ENCODE measurements at regions not wholly inside any gene's neighbourhood (a gene's known extent, or its start where the extent isn't known, plus 50 kb on each side); places are given as distances from the start of the nearest gene placed in this dataset.

- H2AFZ ChIP-seq = no peak overlapping the region
- H3K9ac ChIP-seq = no peak overlapping the region
- H3K27ac ChIP-seq = no peak overlapping the region
- DNase-seq = no peak
- H3K4me3 ChIP-seq = no peak overlapping the region
- WGBS, 2 experiments (ENCODE audit: low coverage in 1 of 2, low lambda C conversion rate in 2 of 2, missing lambda C conversion rate in 2 of 2) = 70 to 73% methylated on average over 4 of the region's 4 CpGs
- peaks cover 28% of the 10 kb centered on the region for H3K27me3 ChIP-seq (replicated peaks; ENCODE audit: insufficient read depth)
- H3F3A ChIP-seq (ENCODE audit: insufficient read depth) = no peaks in the 10 kb centered on the region
- H4K20me1 ChIP-seq (ENCODE audit: insufficient read depth) = no peaks in the 10 kb centered on the region
- H3K79me2 ChIP-seq (ENCODE audit: insufficient read depth) = no peaks in the 10 kb centered on the region
- H3K4me1 ChIP-seq (ENCODE audit: insufficient read depth) = peaks cover 4% of the 10 kb centered on the region; the same call in 1 of the 2 replicates
- H3K4me2 ChIP-seq (ENCODE audit: unreplicated experiment) = no peak overlapping the region
- no peaks in the 10 kb centered on the region; the same call in 1 of the 2 replicates for H3K9me2 ChIP-seq (ENCODE audit: insufficient read depth)
- H3K36me3 ChIP-seq (ENCODE audit: low read depth) = no peaks in the 10 kb centered on the region
- TF ChIP-seq EZH2 (IDR thresholded peaks at IDR 0.05; ENCODE audit: insufficient read depth, poor library complexity, severe bottlenecking) (no peak), EZH2phosphoT487 (IDR thresholded peaks at IDR 0.05; ENCODE audit: insufficient read depth, low read depth) (no peak)
- no peaks in the 10 kb centered on the region for H3K9me3 ChIP-seq (ENCODE audit: low read depth)
- in situ Hi-C loops (cut with MboI) = no loop called here
Observed at GRCh38 chr14:101482066-101482465, 79.2 kb upstream of the DIO3 start.

DNA sequence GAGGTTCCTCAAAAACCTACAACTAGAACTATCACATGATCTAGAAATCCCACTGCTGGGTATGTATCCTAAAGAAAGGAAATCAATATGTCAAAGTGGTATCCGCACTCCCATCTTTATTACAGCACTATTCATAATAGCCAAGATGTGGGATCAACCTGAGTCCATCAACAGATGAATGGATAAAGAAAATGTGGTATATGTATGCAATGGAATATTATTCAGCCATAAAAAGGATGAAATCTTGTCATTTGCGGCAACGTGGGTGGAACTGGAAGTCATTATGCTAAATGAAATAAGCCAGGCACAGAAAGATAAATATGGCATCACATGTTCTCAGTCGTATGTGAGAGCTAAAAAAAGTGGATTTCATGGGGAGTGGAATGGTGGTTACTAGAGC lies 77.5 kb upstream of the DIO3 start:
- TF ChIP-seq EZH2phosphoT487 (IDR thresholded peaks at IDR 0.05; ENCODE audit: insufficient read depth, low read depth) = no peak
- no peak for TF ChIP-seq EZH2 (IDR thresholded peaks at IDR 0.05; ENCODE audit: insufficient read depth, poor library complexity, severe bottlenecking)
- no peaks in the 10 kb centered on the region for H3K9me3 ChIP-seq (ENCODE audit: low read depth)
- no peaks in the 10 kb centered on the region for H3K36me3 ChIP-seq (ENCODE audit: low read depth)
- in situ Hi-C loops (cut with MboI) = no loop called here
- DNase-seq = no peak
- H4K20me1 ChIP-seq (ENCODE audit: insufficient read depth) = no peaks in the 10 kb centered on the region
- no peak overlapping the region for H3K4me2 ChIP-seq (ENCODE audit: unreplicated experiment)
- no peaks in the 10 kb centered on the region for H3K4me1 ChIP-seq (ENCODE audit: insufficient read depth)
- no peaks in the 10 kb centered on the region for H3K79me2 ChIP-seq (ENCODE audit: insufficient read depth)
- no peak overlapping the region for H3K27ac ChIP-seq
- no peaks in the 10 kb centered on the region for H3F3A ChIP-seq (ENCODE audit: insufficient read depth)
- peaks cover 22% of the 10 kb centered on the region for H3K27me3 ChIP-seq (replicated peaks; ENCODE audit: insufficient read depth)
- WGBS, 2 experiments (ENCODE audit: low coverage in 1 of 2, low lambda C conversion rate in 2 of 2, missing lambda C conversion rate in 2 of 2) = 49 to 50% methylated on average over 4 of the region's 4 CpGs
- H2AFZ ChIP-seq = no peak overlapping the region
- no peak overlapping the region for H3K9ac ChIP-seq
- no peak overlapping the region for H3K4me3 ChIP-seq
- H3K9me2 ChIP-seq (ENCODE audit: insufficient read depth) = no peaks in the 10 kb centered on the region; the same call in 1 of the 2 replicates

GRCh38 chr14:101489092-101489760 lies 72.1 kb upstream of the DIO3 start:
- 62 to 66% methylated on average over 9 of the region's 9 CpGs for WGBS, 2 experiments (ENCODE audit: low coverage in 1 of 2, low lambda C conversion rate in 2 of 2, missing lambda C conversion rate in 2 of 2)
- H3K9me2 ChIP-seq (ENCODE audit: insufficient read depth) = no peaks in the 10 kb centered on the region
- no peak for DNase-seq
- in situ Hi-C loops (cut with MboI) = no loop called here
- H2AFZ ChIP-seq = no peak overlapping the region
- no peak overlapping the region for H3K4me3 ChIP-seq
- no peak for TF ChIP-seq EZH2 (IDR thresholded peaks at IDR 0.05; ENCODE audit: insufficient read depth, poor library complexity, severe bottlenecking)
- no peak for TF ChIP-seq EZH2phosphoT487 (IDR thresholded peaks at IDR 0.05; ENCODE audit: insufficient read depth, low read depth)
- H3K27ac ChIP-seq = no peak overlapping the region
- H3F3A ChIP-seq (ENCODE audit: insufficient read depth) = no peaks in the 10 kb centered on the region
- H3K4me1 ChIP-seq (ENCODE audit: insufficient read depth) = no peaks in the 10 kb centered on the region
- H3K27me3 ChIP-seq (replicated peaks; ENCODE audit: insufficient read depth) = peaks cover 10% of the 10 kb centered on the region
- H3K36me3 ChIP-seq (ENCODE audit: low read depth) = no peaks in the 10 kb centered on the region
- no peaks in the 10 kb centered on the region for H3K79me2 ChIP-seq (ENCODE audit: insufficient read depth)
- H3K4me2 ChIP-seq (ENCODE audit: unreplicated experiment) = no peak overlapping the region
- H3K9me3 ChIP-seq (ENCODE audit: low read depth) = no peaks in the 10 kb centered on the region
- no peak overlapping the region for H3K9ac ChIP-seq
- H4K20me1 ChIP-seq (ENCODE audit: insufficient read depth) = no peaks in the 10 kb centered on the region

DNA sequence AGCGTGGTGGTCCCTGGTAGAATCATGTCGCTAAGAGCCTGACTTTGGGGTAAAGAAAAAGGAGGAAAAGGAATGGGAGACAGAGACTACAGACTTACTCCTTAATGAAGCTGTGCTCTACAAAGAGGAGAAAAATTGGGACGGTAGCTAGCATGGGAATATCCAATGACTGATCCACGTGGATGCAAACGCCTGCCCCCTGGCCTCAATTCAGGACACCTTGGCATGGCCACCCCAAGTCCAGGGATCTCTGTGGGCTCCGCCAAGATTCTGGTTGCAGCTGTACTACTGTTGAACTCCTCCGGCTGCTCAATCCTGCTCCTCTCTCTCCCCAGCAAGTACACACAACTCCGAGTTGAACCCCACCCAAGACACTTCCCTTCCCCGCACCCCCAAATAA lies 70.5 kb upstream of the DIO3 start:
- no peaks in the 10 kb centered on the region for H3K9me3 ChIP-seq (ENCODE audit: low read depth)
- H3K4me3 ChIP-seq = no peak overlapping the region
- H2AFZ ChIP-seq = no peak overlapping the region
- H3K9me2 ChIP-seq (ENCODE audit: insufficient read depth) = no peaks in the 10 kb centered on the region
- 48 to 57% methylated on average over 9 of the region's 9 CpGs for WGBS, 2 experiments (ENCODE audit: low coverage in 1 of 2, low lambda C conversion rate in 2 of 2, missing lambda C conversion rate in 2 of 2)
- no peak for TF ChIP-seq EZH2 (IDR thresholded peaks at IDR 0.05; ENCODE audit: insufficient read depth, poor library complexity, severe bottlenecking)
- no peak for TF ChIP-seq EZH2phosphoT487 (IDR thresholded peaks at IDR 0.05; ENCODE audit: insufficient read depth, low read depth)
- H3K9ac ChIP-seq = no peak overlapping the region
- no peak overlapping the region for H3K4me2 ChIP-seq (ENCODE audit: unreplicated experiment)
- no peak overlapping the region for H3K27ac ChIP-seq
- H4K20me1 ChIP-seq (ENCODE audit: insufficient read depth) = no peaks in the 10 kb centered on the region
- H3K27me3 ChIP-seq (replicated peaks; ENCODE audit: insufficient read depth) = peaks cover 8% of the 10 kb centered on the region
- in situ Hi-C loops (cut with MboI) = no loop called here
- H3F3A ChIP-seq (ENCODE audit: insufficient read depth) = no peaks in the 10 kb centered on the region
- H3K4me1 ChIP-seq (ENCODE audit: insufficient read depth) = no peaks in the 10 kb centered on the region
- DNase-seq = no peak
- no peaks in the 10 kb centered on the region for H3K36me3 ChIP-seq (ENCODE audit: low read depth)
- H3K79me2 ChIP-seq (ENCODE audit: insufficient read depth) = no peaks in the 10 kb centered on the region
